CD8-positive, alpha-beta memory T cell (primary cell): ENCODE measurements at regions not wholly inside any gene's neighbourhood (a gene's known extent, or its start where the extent isn't known, plus 50 kb on each side); places are given as distances from the start of the nearest gene placed in this dataset.
"Not testable (repeated sequence)": the region's sequence is repeated elsewhere in the genome, so short reads cannot be mapped to it uniquely, and the experiment has no call there.

Source experiments
- CTCF ChIA-PET: fragments of 350-600 bp; sonication (Branson Sonifier 250); formaldehyde crosslinking; loops from one replicate; lab custom pipeline; 2021; ENCODE audit warnings: antibody characterized with exemption; lab: Charles Lee
- POLR2A ChIA-PET: fragments of 350-600 bp; sonication (Branson Sonifier 250); formaldehyde crosslinking; loops from one replicate; lab custom pipeline; 2021; ENCODE audit warnings: antibody characterized with exemption; lab: Charles Lee
- DNase-seq, 5 donors: peaks; one replicate each; pipeline versions ENCODE4 v3.0.0 to v3.0.0-alpha.2; 2020 to 2022; ENCODE audit warnings: mixed read lengths in 1 of 5
- H3K27ac ChIP-seq: one replicate; pipeline ENCODE4 v1.7.0; 2013; ENCODE audit warnings: low read depth, mild to moderate bottlenecking, low read length, moderate library complexity
- H3K27me3 ChIP-seq: 2 replicates; pipeline ENCODE4 v1.7.0; 2013; ENCODE audit warnings: low read length, mild to moderate bottlenecking; ENCODE audit not compliant: insufficient read depth, poor library complexity, severe bottlenecking
- H3K36me3 ChIP-seq: 2 replicates; pipeline ENCODE4 v1.7.0; 2013; ENCODE audit warnings: mild to moderate bottlenecking, low read length, moderate library complexity; ENCODE audit not compliant: insufficient read depth
- H3K4me1 ChIP-seq: 2 replicates; pipeline ENCODE4 v1.7.0; 2013; ENCODE audit warnings: mild to moderate bottlenecking, low read length, moderate library complexity; ENCODE audit not compliant: insufficient read depth
- H3K4me3 ChIP-seq: 2 replicates; pipeline ENCODE4 v1.7.0; 2013; ENCODE audit warnings: mild to moderate bottlenecking, low read length
- H3K9me3 ChIP-seq: 2 replicates; pipeline ENCODE4 v1.7.0; 2013; ENCODE audit warnings: mild to moderate bottlenecking, low read length
- H3K27ac Mint-ChIP-seq, 8 donors: one replicate each; pipeline ENCODE4 v1.8.0; 2020 to 2021; ENCODE audit warnings: mixed read lengths in 8 of 8, mild to moderate bottlenecking in 6 of 8, inconsistent platforms in 3 of 8, moderate library complexity in 3 of 8
- H3K27me3 Mint-ChIP-seq, 2 donors: one replicate each; pipeline ENCODE4 v1.8.0; 2020 to 2021; ENCODE audit warnings: mixed read lengths in 2 of 2, mild to moderate bottlenecking in 1 of 2, moderate library complexity in 1 of 2
- H3K36me3 Mint-ChIP-seq, 3 donors: one replicate each; pipeline ENCODE4 v1.8.0; 2020 to 2021; ENCODE audit warnings: mixed read lengths in 3 of 3, inconsistent platforms in 1 of 3, mild to moderate bottlenecking in 1 of 3
- H3K4me1 Mint-ChIP-seq, 3 donors: one replicate each; pipeline ENCODE4 v1.8.0; 2020 to 2021; ENCODE audit warnings: mixed read lengths in 3 of 3, inconsistent platforms in 1 of 3, mild to moderate bottlenecking in 1 of 3
- H3K4me3 Mint-ChIP-seq, 7 donors: one replicate each; pipeline ENCODE4 v1.8.0; 2020 to 2021; ENCODE audit warnings: mixed read lengths in 7 of 7, mild to moderate bottlenecking in 6 of 7, moderate library complexity in 4 of 7, inconsistent platforms in 2 of 7
- H3K9me3 Mint-ChIP-seq, 5 donors: one replicate each; pipeline ENCODE4 v1.8.0; 2020 to 2022; ENCODE audit warnings: mixed read lengths in 5 of 5, mild to moderate bottlenecking in 3 of 5, moderate library complexity in 2 of 5, inconsistent platforms in 1 of 5

DNA sequence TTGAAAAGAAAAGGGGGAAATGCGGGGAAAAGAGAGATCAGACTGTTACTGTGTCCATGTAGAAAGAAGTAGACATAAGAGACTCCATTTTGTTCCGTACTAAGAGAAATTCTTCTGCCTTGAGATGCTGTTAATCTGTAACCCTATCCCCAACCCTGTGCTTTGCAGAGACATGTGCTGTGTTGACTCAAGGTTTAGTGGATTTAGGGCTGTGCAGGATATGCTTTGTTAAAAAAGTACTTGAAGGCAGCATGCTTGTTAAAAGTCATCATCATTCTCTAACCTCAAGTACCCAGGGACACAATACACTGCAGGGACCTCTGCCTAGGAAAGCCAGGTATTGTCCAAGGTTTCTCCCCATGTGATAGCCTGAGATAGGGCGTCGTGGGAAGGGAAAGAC lies 166.3 kb downstream of the GPX5 start:
- DNase-seq, H3K9me3 Mint-ChIP-seq, POLR2A ChIA-PET, H3K9me3 ChIP-seq, H3K36me3 ChIP-seq, H3K27ac Mint-ChIP-seq, H3K36me3 Mint-ChIP-seq, H3K4me1 ChIP-seq, H3K4me3 ChIP-seq, H3K4me3 Mint-ChIP-seq, H3K27ac ChIP-seq, CTCF ChIA-PET: not testable (repeated sequence)
- H3K27me3 ChIP-seq: peaks cover 39% of the 10 kb centered on the region
- peaks cover 65 to 95% of the 10 kb centered on the region in 2 donors for H3K27me3 Mint-ChIP-seq
- peaks cover 4 to 15% (median 6%) of the 10 kb centered on the region in 3 donors for H3K4me1 Mint-ChIP-seq

DNA sequence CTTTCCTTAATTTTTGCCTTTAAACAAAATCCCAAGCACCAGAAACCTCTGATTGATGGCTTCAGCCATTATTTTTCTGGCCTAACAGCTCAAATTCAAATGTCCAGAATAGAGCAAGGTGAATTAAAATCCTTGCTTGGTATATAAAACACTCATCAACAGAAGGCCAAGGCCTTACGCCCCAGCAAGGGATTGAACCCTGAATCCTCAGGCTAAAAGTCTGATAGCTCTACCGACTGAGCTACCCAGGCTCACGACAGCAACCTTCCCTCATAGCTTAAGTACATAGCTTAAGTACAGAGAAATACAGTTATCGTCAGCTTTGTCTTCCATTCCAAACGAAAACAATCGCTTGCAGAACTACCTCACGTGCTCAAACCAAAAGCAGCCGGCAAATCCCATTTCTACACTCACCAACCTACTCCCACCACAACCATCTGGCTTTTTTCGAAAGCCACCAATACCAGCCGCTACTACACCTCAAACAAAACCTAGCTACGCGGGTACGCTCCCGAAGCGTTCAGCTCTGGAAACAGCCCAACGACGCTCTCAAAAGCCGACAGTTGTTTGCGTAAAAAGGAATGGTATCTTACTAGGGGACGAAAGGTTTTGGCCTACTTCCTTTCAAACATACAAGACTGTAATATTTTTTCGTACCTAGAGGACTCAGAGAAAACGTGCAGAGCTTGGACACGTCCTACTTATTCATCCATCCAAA lies 167.5 kb downstream of the GPX5 start:
- no peak overlapping the region for H3K27ac Mint-ChIP-seq
- peaks cover 47% of the 10 kb centered on the region for H3K27me3 ChIP-seq
- no peak for DNase-seq
- peaks cover 0 to 8% (median 4%) of the 10 kb centered on the region in 5 donors for H3K9me3 Mint-ChIP-seq
- ChIA-PET POLR2A (no interaction called here), CTCF (interaction anchor here (0.9 to 2.3 kb wide), 3 partner anchors 9 to 323 kb away, joined by 3 to 7 read pairs (median 6); no protein-coding TSS in a partner anchor)
- no peak overlapping the region for H3K27ac ChIP-seq
- H3K9me3 ChIP-seq: no peaks in the 10 kb centered on the region
- H3K4me3 ChIP-seq: no peak overlapping the region
- no peaks in the 10 kb centered on the region for H3K36me3 ChIP-seq
- peak overlapping the region in 1 of 7 donors; percentile 32 for H3K4me3 Mint-ChIP-seq
- peaks cover 4 to 15% (median 6%) of the 10 kb centered on the region in 3 donors for H3K4me1 Mint-ChIP-seq
- no peaks in the 10 kb centered on the region for H3K4me1 ChIP-seq
- no peaks in the 10 kb centered on the region for H3K36me3 Mint-ChIP-seq
- H3K27me3 Mint-ChIP-seq: peaks cover 61 to 95% of the 10 kb centered on the region in 2 donors

DNA sequence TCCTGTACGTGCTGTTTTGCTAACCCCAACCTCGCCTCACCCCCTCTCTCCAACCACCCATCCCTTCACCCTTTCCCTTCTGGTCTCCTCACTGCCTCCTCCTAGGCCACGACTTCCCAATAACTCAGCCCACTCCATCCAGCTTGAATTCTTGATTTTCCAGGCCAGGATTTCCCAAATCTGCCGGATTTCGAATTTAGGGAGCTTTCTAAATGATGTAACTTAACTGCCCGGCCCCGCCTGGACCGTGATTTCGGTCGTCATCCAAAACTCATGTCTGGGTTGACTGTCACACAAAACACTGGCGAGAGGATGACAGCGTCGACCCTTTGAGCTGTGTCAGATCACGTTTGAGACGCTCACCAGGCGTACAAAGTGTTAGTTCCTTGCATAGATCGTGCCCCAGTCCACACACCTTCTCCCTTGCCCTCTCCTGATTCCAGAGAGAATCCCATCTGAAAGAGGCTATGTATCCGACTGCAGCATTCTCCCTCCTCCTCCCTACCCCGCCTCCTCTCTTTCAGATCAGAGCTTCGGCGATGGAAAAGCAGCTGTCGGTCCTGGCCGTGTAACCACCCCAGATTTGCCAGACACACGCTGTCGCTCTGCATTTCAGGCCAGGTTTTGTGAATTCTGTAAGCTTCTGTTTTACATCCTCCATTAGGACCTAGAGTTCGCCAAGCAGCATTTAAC lies 168.2 kb downstream of the GPX5 start:
- Mint-ChIP-seq H3K36me3 (no peaks in the 10 kb centered on the region), H3K27me3 (peaks cover 68 to 96% of the 10 kb centered on the region in 2 donors), H3K9me3 (peaks cover 0 to 8% (median 4%) of the 10 kb centered on the region in 5 donors), H3K4me3 (peak overlapping the region in 2 of 7 donors; percentile 5 to 32), H3K4me1 (peaks cover 4 to 15% (median 6%) of the 10 kb centered on the region in 3 donors), H3K27ac (peak overlapping the region in 1 of 8 donors; percentile 26)
- no peaks in the 10 kb centered on the region for H3K9me3 ChIP-seq
- CTCF ChIA-PET: interaction anchor here (1.0 to 2.3 kb wide), 2 partner anchors 10 to 322 kb away, joined by 6 to 7 read pairs; no protein-coding TSS in a partner anchor
- H3K4me1 ChIP-seq: no peaks in the 10 kb centered on the region
- no peaks in the 10 kb centered on the region for H3K36me3 ChIP-seq
- H3K4me3 ChIP-seq: no peak overlapping the region
- POLR2A ChIA-PET: no interaction called here
- no peak overlapping the region for H3K27ac ChIP-seq
- no peak for DNase-seq
- H3K27me3 ChIP-seq: peaks cover 47% of the 10 kb centered on the region

GRCh38 chr6:28695715-28696114 lies 170.0 kb downstream of the GPX5 start:
- no peaks in the 10 kb centered on the region for H3K36me3 ChIP-seq
- Mint-ChIP-seq H3K9me3 (peaks cover 0 to 8% (median 4%) of the 10 kb centered on the region in 5 donors), H3K27ac (peak overlapping the region in 1 of 8 donors; percentile 30), H3K36me3 (no peaks in the 10 kb centered on the region), H3K4me1 (peaks cover 4 to 15% (median 6%) of the 10 kb centered on the region in 3 donors), H3K4me3 (no peak overlapping the region), H3K27me3 (peaks cover 76 to 93% of the 10 kb centered on the region in 2 donors)
- no peak overlapping the region for H3K4me3 ChIP-seq
- H3K9me3 ChIP-seq: no peaks in the 10 kb centered on the region
- H3K27ac ChIP-seq: no peak overlapping the region
- peaks cover 53% of the 10 kb centered on the region for H3K27me3 ChIP-seq
- POLR2A ChIA-PET: no interaction called here
- no peak for DNase-seq
- H3K4me1 ChIP-seq: no peaks in the 10 kb centered on the region
- CTCF ChIA-PET: no interaction called here

- no peak overlapping the region for H3K4me3 Mint-ChIP-seq
Measured at GRCh38 chr6:28696167-28696566, 170.5 kb downstream of the GPX5 start.

GRCh38 chr6:28696682-28697081 lies 171.0 kb downstream of the GPX5 start:
- CTCF ChIA-PET: no interaction called here

More at GRCh38 chr6:28696167-28696566, 170.5 kb downstream of the GPX5 start:
- Histone ChIP-seq H3K9me3 (no peaks in the 10 kb centered on the region), H3K4me1 (no peaks in the 10 kb centered on the region), H3K4me3 (no peak overlapping the region), H3K27me3 (peaks cover 53% of the 10 kb centered on the region), H3K27ac (no peak overlapping the region), H3K36me3 (no peaks in the 10 kb centered on the region)
- Mint-ChIP-seq H3K27ac (peak overlapping the region in 1 of 8 donors; percentile 30), H3K4me1 (peaks cover 4 to 15% (median 6%) of the 10 kb centered on the region in 3 donors), H3K36me3 (no peaks in the 10 kb centered on the region), H3K9me3 (peaks cover 0 to 8% (median 4%) of the 10 kb centered on the region in 5 donors), H3K27me3 (peaks cover 74 to 93% of the 10 kb centered on the region in 2 donors)
- POLR2A ChIA-PET: no interaction called here
- DNase-seq: no peak
- CTCF ChIA-PET: no interaction called here

DNA sequence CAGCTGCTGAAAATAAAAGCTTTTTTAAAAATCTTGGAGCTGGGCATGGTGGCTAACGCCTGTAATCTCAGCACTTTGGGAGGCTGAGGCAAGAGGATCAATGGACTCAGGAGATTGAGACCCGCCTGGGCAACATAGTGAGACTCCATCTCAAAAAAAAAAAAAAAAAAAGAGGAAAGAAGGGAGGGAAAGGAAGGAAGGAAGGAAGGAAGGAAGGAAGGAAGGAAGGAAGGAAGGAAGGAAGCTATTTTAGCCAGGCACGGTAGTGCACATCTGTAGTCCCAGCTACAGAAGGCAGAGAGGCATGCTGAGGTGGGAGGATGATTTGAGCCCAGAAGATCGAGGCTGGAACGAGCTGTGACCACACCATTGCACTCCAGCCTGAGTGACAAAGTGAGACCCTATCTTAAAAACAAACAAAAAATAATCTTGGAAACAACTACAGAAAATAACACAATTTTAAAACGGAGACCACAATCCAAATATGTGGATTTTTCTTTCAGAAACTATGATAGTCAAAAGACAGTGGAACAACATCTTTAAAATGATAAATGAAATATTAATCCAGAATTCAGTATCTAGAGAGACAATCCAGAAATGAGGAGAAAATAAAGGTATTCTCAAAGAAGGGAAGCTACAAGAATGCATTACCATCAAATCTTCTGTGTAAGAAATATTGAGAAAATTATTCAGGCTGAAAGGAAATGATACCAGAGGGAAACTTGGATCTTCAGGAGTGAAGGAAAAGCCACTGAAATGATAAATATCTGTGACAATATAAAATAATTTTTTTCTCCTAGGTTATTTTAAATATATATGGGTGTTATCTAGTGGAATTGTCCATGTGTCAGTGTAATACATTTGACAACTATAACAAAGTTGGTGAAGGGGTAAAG lies 182.0 kb downstream of the GPX5 start:
- Histone ChIP-seq H3K9me3 (peaks cover 5% of the 10 kb centered on the region), H3K27me3 (peaks cover 21% of the 10 kb centered on the region), H3K4me1 (no peaks in the 10 kb centered on the region), H3K4me3 (no peak overlapping the region), H3K36me3 (no peaks in the 10 kb centered on the region), H3K27ac (no peak overlapping the region)
- peaks cover 6 to 16% (median 10%) of the 10 kb centered on the region in 3 donors for H3K4me1 Mint-ChIP-seq
- ChIA-PET CTCF (no interaction called here), POLR2A (interaction anchor here (0.6 kb wide), 1 partner anchor 59 kb away, joined by 4 read pairs; no protein-coding TSS in a partner anchor)
- peaks cover 71 to 94% of the 10 kb centered on the region in 2 donors for H3K27me3 Mint-ChIP-seq
- H3K9me3 Mint-ChIP-seq: peaks cover 23 to 48% (median 42%) of the 10 kb centered on the region in 5 donors
- no peak for DNase-seq
- H3K36me3 Mint-ChIP-seq: peaks cover 0 to 2% (median 0%) of the 10 kb centered on the region in 3 donors
- peak overlapping the region in 1 of 7 donors; percentile 24 for H3K4me3 Mint-ChIP-seq
- no peak overlapping the region for H3K27ac Mint-ChIP-seq

More at GRCh38 chr6:28696682-28697081, 171.0 kb downstream of the GPX5 start:
- peaks cover 4 to 15% (median 6%) of the 10 kb centered on the region in 3 donors for H3K4me1 Mint-ChIP-seq
- no peak overlapping the region for H3K27ac Mint-ChIP-seq
- Histone ChIP-seq H3K4me1 (no peaks in the 10 kb centered on the region), H3K9me3 (no peaks in the 10 kb centered on the region), H3K4me3 (no peak overlapping the region), H3K27me3 (peaks cover 53% of the 10 kb centered on the region), H3K27ac (no peak overlapping the region), H3K36me3 (no peaks in the 10 kb centered on the region)
- peaks cover 0 to 8% (median 4%) of the 10 kb centered on the region in 5 donors for H3K9me3 Mint-ChIP-seq
- no peak overlapping the region for H3K4me3 Mint-ChIP-seq
- no peaks in the 10 kb centered on the region for H3K36me3 Mint-ChIP-seq
- POLR2A ChIA-PET: no interaction called here
- DNase-seq: no peak
- peaks cover 75 to 92% of the 10 kb centered on the region in 2 donors for H3K27me3 Mint-ChIP-seq
